ENCODE measurements at regions not wholly inside any gene's neighbourhood (a gene's known extent, or its start where the extent isn't known, plus 50 kb on each side); places are given as distances from the start of the nearest gene placed in this dataset.

DNA sequence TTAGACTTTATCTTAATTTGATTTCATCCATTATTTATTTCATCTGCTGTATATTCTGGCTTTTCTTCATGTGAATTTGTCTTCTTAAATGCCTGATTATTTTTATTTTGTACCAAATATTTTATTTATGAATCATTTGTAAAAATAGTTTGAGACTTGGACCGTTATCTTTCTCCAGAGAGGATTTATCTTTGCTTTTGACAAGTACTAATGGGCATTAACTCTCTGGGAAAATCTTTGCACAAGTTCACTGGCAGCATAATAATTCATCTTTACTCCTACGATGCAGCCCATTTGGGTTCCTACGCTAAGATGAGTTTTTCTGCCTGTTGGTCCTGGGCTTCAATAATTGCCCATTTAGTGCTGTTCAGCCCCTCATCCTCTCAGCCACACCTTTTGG, 131.0 kb upstream of the RORB start:
- no peak for DNase-seq (ENCODE audit: low read depth in 2 of 2)
- no peak overlapping the region for H3K4me3 ChIP-seq (replicated peaks in 1 of 2; ENCODE audit: low read depth in 2 of 2, low read length in 2 of 2)
- TF ChIP-seq, protein P1, sequence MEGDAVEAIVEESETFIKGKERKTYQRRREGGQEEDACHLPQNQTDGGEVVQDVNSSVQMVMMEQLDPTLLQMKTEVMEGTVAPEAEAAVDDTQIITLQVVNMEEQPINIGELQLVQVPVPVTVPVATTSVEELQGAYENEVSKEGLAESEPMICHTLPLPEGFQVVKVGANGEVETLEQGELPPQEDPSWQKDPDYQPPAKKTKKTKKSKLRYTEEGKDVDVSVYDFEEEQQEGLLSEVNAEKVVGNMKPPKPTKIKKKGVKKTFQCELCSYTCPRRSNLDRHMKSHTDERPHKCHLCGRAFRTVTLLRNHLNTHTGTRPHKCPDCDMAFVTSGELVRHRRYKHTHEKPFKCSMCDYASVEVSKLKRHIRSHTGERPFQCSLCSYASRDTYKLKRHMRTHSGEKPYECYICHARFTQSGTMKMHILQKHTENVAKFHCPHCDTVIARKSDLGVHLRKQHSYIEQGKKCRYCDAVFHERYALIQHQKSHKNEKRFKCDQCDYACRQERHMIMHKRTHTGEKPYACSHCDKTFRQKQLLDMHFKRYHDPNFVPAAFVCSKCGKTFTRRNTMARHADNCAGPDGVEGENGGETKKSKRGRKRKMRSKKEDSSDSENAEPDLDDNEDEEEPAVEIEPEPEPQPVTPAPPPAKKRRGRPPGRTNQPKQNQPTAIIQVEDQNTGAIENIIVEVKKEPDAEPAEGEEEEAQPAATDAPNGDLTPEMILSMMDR (IDR thresholded peaks at IDR 0.05; ENCODE audit: low read depth, low read length): no peak

DNA sequence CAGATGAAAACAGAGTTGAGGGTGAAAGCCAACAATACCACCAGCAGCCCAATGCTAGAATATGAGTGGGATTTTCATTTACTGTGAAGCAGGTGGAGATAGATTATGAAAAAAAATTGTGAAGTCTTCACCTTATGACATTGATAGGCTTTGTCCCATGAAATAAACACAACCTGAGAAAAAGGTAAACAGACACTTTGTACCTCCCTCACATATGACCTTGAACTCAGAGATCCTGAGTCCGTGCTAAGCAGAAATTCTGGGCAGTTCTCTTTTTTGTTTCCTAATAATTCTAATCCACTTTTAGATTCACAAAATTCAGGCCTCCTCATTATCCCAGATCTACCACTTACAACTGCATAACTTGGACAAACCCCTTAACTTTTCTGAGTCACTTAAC, 127.3 kb upstream of the RORB start:
- H3K4me3 ChIP-seq (replicated peaks in 1 of 2; ENCODE audit: low read depth in 2 of 2, low read length in 2 of 2): no peak overlapping the region
- DNase-seq (ENCODE audit: low read depth in 2 of 2): no peak
- TF ChIP-seq, protein P1 (IDR thresholded peaks at IDR 0.05; ENCODE audit: low read depth, low read length): no peak

DNA sequence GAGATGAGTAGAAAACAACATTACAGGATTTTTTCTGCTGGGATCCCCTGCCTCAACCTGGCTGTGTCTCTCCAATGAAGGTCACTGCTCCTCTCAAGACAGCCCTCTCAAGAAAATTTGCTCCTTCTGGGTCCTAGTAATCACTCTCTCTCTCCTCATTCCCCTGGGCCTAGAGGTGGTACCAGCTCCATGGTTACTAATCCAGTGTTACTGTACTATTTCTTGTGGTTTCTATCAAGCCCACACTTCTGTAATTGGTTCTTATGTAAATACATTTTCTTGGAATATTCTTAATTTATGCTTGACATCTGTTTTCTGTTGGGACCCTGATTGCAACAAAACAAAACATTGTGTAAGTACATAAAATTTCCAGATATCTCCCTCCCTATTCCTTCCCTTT, 123.8 kb upstream of the RORB start:
- no peak for DNase-seq (ENCODE audit: low read depth in 2 of 2)
- TF ChIP-seq, protein P1 (IDR thresholded peaks at IDR 0.05; ENCODE audit: low read depth, low read length): no peak
- no peak overlapping the region for H3K4me3 ChIP-seq (replicated peaks in 1 of 2; ENCODE audit: low read depth in 2 of 2, low read length in 2 of 2)

DNA sequence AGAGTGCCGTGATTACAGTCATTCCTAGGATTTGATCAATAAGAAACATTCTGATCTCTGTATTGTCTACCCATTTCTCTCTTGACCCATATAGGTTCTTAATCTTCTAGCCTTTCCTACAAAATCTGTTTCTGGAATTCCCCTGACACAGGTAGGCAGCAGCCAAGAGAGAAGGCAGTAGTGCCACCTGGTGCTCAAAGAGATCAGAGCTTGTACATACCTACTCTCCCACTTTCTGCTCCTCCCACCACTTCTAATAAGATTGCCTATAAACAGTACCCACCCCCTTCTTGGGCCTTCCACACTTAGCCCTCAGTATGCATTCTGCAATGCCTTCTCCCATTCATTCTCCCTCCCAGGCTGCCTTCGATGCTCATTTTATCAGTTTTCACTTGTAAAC, 117.4 kb upstream of the RORB start:
- TF ChIP-seq, protein P1 (IDR thresholded peaks at IDR 0.05; ENCODE audit: low read depth, low read length): no peak
- no peak for DNase-seq (ENCODE audit: low read depth in 2 of 2)
- H3K4me3 ChIP-seq (replicated peaks in 1 of 2; ENCODE audit: low read depth in 2 of 2, low read length in 2 of 2): no peak overlapping the region

DNA sequence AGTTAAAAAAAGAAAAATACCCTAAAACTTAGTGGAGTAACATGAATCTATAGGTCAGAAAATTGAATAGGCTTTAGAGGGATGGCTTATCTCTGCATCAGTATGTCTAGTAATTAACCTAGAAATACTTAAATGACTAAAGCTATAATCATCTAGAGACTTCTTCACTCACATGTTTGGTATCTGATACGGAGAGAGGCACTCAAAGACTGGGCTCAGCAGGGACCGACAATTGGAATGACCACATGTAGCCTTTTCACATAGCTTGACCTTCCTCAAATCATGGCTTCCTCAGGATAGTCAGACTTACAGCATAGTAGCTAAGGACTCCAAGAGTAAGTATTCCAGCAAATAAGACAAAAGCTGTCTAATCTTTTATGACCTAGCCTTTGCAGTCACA, 105.3 kb upstream of the RORB start:
- no peak overlapping the region for H3K4me3 ChIP-seq (replicated peaks in 1 of 2; ENCODE audit: low read depth in 2 of 2, low read length in 2 of 2)
- TF ChIP-seq, protein P1 (IDR thresholded peaks at IDR 0.05; ENCODE audit: low read depth, low read length): no peak
- DNase-seq (ENCODE audit: low read depth in 2 of 2): no peak

DNA sequence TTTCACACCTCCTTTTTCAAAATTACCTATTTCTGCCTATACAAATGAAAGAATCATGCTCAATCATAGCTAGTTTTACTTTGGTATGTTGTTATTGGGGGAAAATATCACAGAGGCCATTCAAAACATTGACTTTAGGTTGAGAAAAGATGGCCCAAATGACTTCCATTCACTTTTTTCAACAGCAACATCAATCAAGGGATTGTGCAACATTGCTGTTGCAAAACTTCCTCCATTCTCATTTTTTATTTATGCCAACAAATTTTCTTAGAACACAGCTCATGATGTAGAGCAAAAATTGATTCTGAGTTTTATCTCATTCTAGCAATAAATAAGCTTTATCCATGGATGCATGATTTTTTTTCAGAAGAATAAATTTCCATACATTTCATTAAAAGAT, 93.6 kb upstream of the RORB start:
- no peak overlapping the region for H3K4me3 ChIP-seq (replicated peaks in 1 of 2; ENCODE audit: low read depth in 2 of 2, low read length in 2 of 2)
- DNase-seq (ENCODE audit: low read depth in 2 of 2): no peak
- TF ChIP-seq, protein P1 (IDR thresholded peaks at IDR 0.05; ENCODE audit: low read depth, low read length): no peak

DNA sequence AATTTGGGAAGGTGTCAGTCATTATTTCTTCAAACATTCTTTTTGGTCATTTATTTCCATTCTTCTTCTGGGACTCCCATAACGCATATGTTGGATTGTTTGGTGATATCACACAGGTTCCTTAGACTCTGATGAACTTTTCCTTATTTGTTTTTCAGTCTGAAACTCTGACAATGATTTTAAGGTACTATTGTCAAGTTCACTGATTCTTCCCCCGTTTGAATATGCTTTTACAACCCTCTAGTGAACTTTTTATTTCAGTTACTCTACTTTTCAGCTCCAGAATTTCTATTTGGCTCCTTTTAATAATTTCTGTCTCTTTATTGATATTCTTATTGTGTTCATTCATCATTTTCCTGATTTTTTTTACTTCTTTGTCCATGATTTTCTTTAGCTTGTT, 92.5 kb upstream of the RORB start:
- no peak for DNase-seq (ENCODE audit: low read depth in 2 of 2)
- TF ChIP-seq, protein P1 (IDR thresholded peaks at IDR 0.05; ENCODE audit: low read depth, low read length): no peak
- H3K4me3 ChIP-seq (replicated peaks in 1 of 2; ENCODE audit: low read depth in 2 of 2, low read length in 2 of 2): no peak overlapping the region
